ENCODE measurements at regions not wholly inside any gene's neighbourhood (a gene's known extent, or its start where the extent isn't known, plus 50 kb on each side); places are given as distances from the start of the nearest gene placed in this dataset.
A peak's percentile ranks its signal among the peaks of the same experiment; 100 is the strongest.

GRCh38 chr9:13432904-13433303 lies 153.4 kb upstream of the MPDZ start:
- H3K4me1 ChIP-seq (ENCODE audit: control insufficient read depth in 3 of 3, insufficient read depth in 2 of 3, low read depth in 1 of 3, low read length in 2 of 3): no peaks in the 10 kb centered on the region
- no peaks in the 10 kb centered on the region for H3K9me3 ChIP-seq (ENCODE audit: control insufficient read depth in 2 of 2, insufficient read depth in 1 of 2, low read depth in 1 of 2, low read length in 1 of 2)
- H3K27ac ChIP-seq (ENCODE audit: low read depth in 1 of 3, low read length in 2 of 3): no peak overlapping the region
- H3K27me3 ChIP-seq (ENCODE audit: control insufficient read depth in 3 of 3, insufficient read depth in 3 of 3, low read length in 3 of 3): no peaks in the 10 kb centered on the region
- no peak overlapping the region for H3K4me3 ChIP-seq (ENCODE audit: low read depth in 1 of 3, low read length in 3 of 3)
- 75 to 86% (median 85%) methylated on average over 1 of the region's 1 CpG for WGBS, 3 donors
- no peaks in the 10 kb centered on the region for H3K36me3 ChIP-seq (ENCODE audit: control insufficient read depth in 3 of 3, insufficient read depth in 2 of 3, low read depth in 1 of 3, low read length in 3 of 3)
- DNase-seq (no peak), FAIRE-seq (no peak)

- FAIRE-seq (no peak), DNase-seq (no peak)
- no peaks in the 10 kb centered on the region for H3K36me3 ChIP-seq (ENCODE audit: control insufficient read depth in 3 of 3, insufficient read depth in 2 of 3, low read depth in 1 of 3, low read length in 3 of 3)
- H3K4me1 ChIP-seq (ENCODE audit: control insufficient read depth in 3 of 3, insufficient read depth in 2 of 3, low read depth in 1 of 3, low read length in 2 of 3): no peaks in the 10 kb centered on the region
- H3K4me3 ChIP-seq (ENCODE audit: low read depth in 1 of 3, low read length in 3 of 3): no peak overlapping the region
- no peaks in the 10 kb centered on the region for H3K27me3 ChIP-seq (ENCODE audit: control insufficient read depth in 3 of 3, insufficient read depth in 3 of 3, low read length in 3 of 3)
- H3K9me3 ChIP-seq (ENCODE audit: control insufficient read depth in 2 of 2, insufficient read depth in 1 of 2, low read depth in 1 of 2, low read length in 1 of 2): no peaks in the 10 kb centered on the region
- 72 to 88% (median 84%) methylated on average over 2 of the region's 2 CpGs for WGBS, 3 donors
- no peak overlapping the region for H3K27ac ChIP-seq (ENCODE audit: low read depth in 1 of 3, low read length in 2 of 3)
These were observed 152.2 kb upstream of the MPDZ start for GRCh38 chr9:13431692-13432091.

GRCh38 chr9:13431222-13431536 lies 151.7 kb upstream of the MPDZ start:
- H3K27me3 ChIP-seq (ENCODE audit: control insufficient read depth in 3 of 3, insufficient read depth in 3 of 3, low read length in 3 of 3): no peaks in the 10 kb centered on the region
- H3K4me3 ChIP-seq (ENCODE audit: low read depth in 1 of 3, low read length in 3 of 3): no peak overlapping the region
- WGBS, 3 donors: 72 to 80% (median 76%) methylated on average over 6 of the region's 6 CpGs
- no peaks in the 10 kb centered on the region for H3K36me3 ChIP-seq (ENCODE audit: control insufficient read depth in 3 of 3, insufficient read depth in 2 of 3, low read depth in 1 of 3, low read length in 3 of 3)
- no peak for FAIRE-seq
- no peak overlapping the region for H3K27ac ChIP-seq (ENCODE audit: low read depth in 1 of 3, low read length in 2 of 3)
- DNase-seq: no peak
- no peaks in the 10 kb centered on the region for H3K9me3 ChIP-seq (ENCODE audit: control insufficient read depth in 2 of 2, insufficient read depth in 1 of 2, low read depth in 1 of 2, low read length in 1 of 2)
- no peaks in the 10 kb centered on the region for H3K4me1 ChIP-seq (ENCODE audit: control insufficient read depth in 3 of 3, insufficient read depth in 2 of 3, low read depth in 1 of 3, low read length in 2 of 3)

- H3K9me3 ChIP-seq (ENCODE audit: control insufficient read depth in 2 of 2, insufficient read depth in 1 of 2, low read depth in 1 of 2, low read length in 1 of 2): no peaks in the 10 kb centered on the region
- 39 to 66% (median 49%) methylated on average over 11 of the region's 11 CpGs for WGBS, 3 donors
- no peaks in the 10 kb centered on the region for H3K27me3 ChIP-seq (ENCODE audit: control insufficient read depth in 3 of 3, insufficient read depth in 3 of 3, low read length in 3 of 3)
- no peaks in the 10 kb centered on the region for H3K4me1 ChIP-seq (ENCODE audit: control insufficient read depth in 3 of 3, insufficient read depth in 2 of 3, low read depth in 1 of 3, low read length in 2 of 3)
- FAIRE-seq: no peak
- H3K36me3 ChIP-seq (ENCODE audit: control insufficient read depth in 3 of 3, insufficient read depth in 2 of 3, low read depth in 1 of 3, low read length in 3 of 3): no peaks in the 10 kb centered on the region
- DNase-seq: no peak
- no peak overlapping the region for H3K27ac ChIP-seq (ENCODE audit: low read depth in 1 of 3, low read length in 2 of 3)
- H3K4me3 ChIP-seq (ENCODE audit: low read depth in 1 of 3, low read length in 3 of 3): no peak overlapping the region
These were observed 151.1 kb upstream of the MPDZ start for GRCh38 chr9:13430368-13431221.

- H3K9me3 ChIP-seq (ENCODE audit: control insufficient read depth in 2 of 2, insufficient read depth in 1 of 2, low read depth in 1 of 2, low read length in 1 of 2): no peaks in the 10 kb centered on the region
- H3K4me3 ChIP-seq (ENCODE audit: low read depth in 1 of 3, low read length in 3 of 3): no peak overlapping the region
- no peaks in the 10 kb centered on the region for H3K4me1 ChIP-seq (ENCODE audit: control insufficient read depth in 3 of 3, insufficient read depth in 2 of 3, low read depth in 1 of 3, low read length in 2 of 3)
- no peak overlapping the region for H3K27ac ChIP-seq (ENCODE audit: low read depth in 1 of 3, low read length in 2 of 3)
- FAIRE-seq (no peak), DNase-seq (no peak)
- 77 to 80% (median 79%) methylated on average over 13 of the region's 13 CpGs for WGBS, 3 donors
- no peaks in the 10 kb centered on the region for H3K27me3 ChIP-seq (ENCODE audit: control insufficient read depth in 3 of 3, insufficient read depth in 3 of 3, low read length in 3 of 3)
- H3K36me3 ChIP-seq (ENCODE audit: control insufficient read depth in 3 of 3, insufficient read depth in 2 of 3, low read depth in 1 of 3, low read length in 3 of 3): no peaks in the 10 kb centered on the region
These were observed 150.1 kb upstream of the MPDZ start for GRCh38 chr9:13429301-13430190.

- FAIRE-seq (no peak), DNase-seq (no peak)
- Histone ChIP-seq H3K4me3 (ENCODE audit: low read depth in 1 of 3, low read length in 3 of 3) (no peak overlapping the region), H3K27me3 (ENCODE audit: control insufficient read depth in 3 of 3, insufficient read depth in 3 of 3, low read length in 3 of 3) (no peaks in the 10 kb centered on the region), H3K27ac (ENCODE audit: low read depth in 1 of 3, low read length in 2 of 3) (no peak overlapping the region), H3K4me1 (ENCODE audit: control insufficient read depth in 3 of 3, insufficient read depth in 2 of 3, low read depth in 1 of 3, low read length in 2 of 3) (no peaks in the 10 kb centered on the region), H3K9me3 (ENCODE audit: control insufficient read depth in 2 of 2, insufficient read depth in 1 of 2, low read depth in 1 of 2, low read length in 1 of 2) (no peaks in the 10 kb centered on the region), H3K36me3 (ENCODE audit: control insufficient read depth in 3 of 3, insufficient read depth in 2 of 3, low read depth in 1 of 3, low read length in 3 of 3) (no peaks in the 10 kb centered on the region)
- WGBS, 3 donors: 50 to 61% (median 58%) methylated on average over 4 of the region's 4 CpGs
These were observed 149.3 kb upstream of the MPDZ start for GRCh38 chr9:13428766-13429165.

GRCh38 chr9:13427587-13427986 lies 148.1 kb upstream of the MPDZ start:
- Histone ChIP-seq H3K4me3 (ENCODE audit: low read depth in 1 of 3, low read length in 3 of 3) (no peak overlapping the region), H3K4me1 (ENCODE audit: control insufficient read depth in 3 of 3, insufficient read depth in 2 of 3, low read depth in 1 of 3, low read length in 2 of 3) (no peaks in the 10 kb centered on the region), H3K27ac (ENCODE audit: low read depth in 1 of 3, low read length in 2 of 3) (no peak overlapping the region), H3K9me3 (ENCODE audit: control insufficient read depth in 2 of 2, insufficient read depth in 1 of 2, low read depth in 1 of 2, low read length in 1 of 2) (no peaks in the 10 kb centered on the region), H3K27me3 (ENCODE audit: control insufficient read depth in 3 of 3, insufficient read depth in 3 of 3, low read length in 3 of 3) (no peaks in the 10 kb centered on the region), H3K36me3 (ENCODE audit: control insufficient read depth in 3 of 3, insufficient read depth in 2 of 3, low read depth in 1 of 3, low read length in 3 of 3) (no peaks in the 10 kb centered on the region)
- peak; percentile 72 for FAIRE-seq
- 0 to 2% (median 0%) methylated on average over 3 of the region's 3 CpGs for WGBS, 3 donors
- peak; percentile 44 to 51 for DNase-seq

GRCh38 chr9:13426606-13427005 lies 147.1 kb upstream of the MPDZ start:
- Histone ChIP-seq H3K27ac (ENCODE audit: low read depth in 1 of 3, low read length in 2 of 3) (no peak overlapping the region), H3K4me3 (ENCODE audit: low read depth in 1 of 3, low read length in 3 of 3) (no peak overlapping the region), H3K9me3 (ENCODE audit: control insufficient read depth in 2 of 2, insufficient read depth in 1 of 2, low read depth in 1 of 2, low read length in 1 of 2) (no peaks in the 10 kb centered on the region), H3K36me3 (ENCODE audit: control insufficient read depth in 3 of 3, insufficient read depth in 2 of 3, low read depth in 1 of 3, low read length in 3 of 3) (no peaks in the 10 kb centered on the region), H3K4me1 (ENCODE audit: control insufficient read depth in 3 of 3, insufficient read depth in 2 of 3, low read depth in 1 of 3, low read length in 2 of 3) (no peaks in the 10 kb centered on the region), H3K27me3 (ENCODE audit: control insufficient read depth in 3 of 3, insufficient read depth in 3 of 3, low read length in 3 of 3) (no peaks in the 10 kb centered on the region)
- WGBS, 3 donors: 76 to 88% (median 83%) methylated on average over 3 of the region's 3 CpGs
- FAIRE-seq (no peak), DNase-seq (no peak)
